GM19324 (cell line): ENCODE measurements at regions not wholly inside any gene's neighbourhood (a gene's known extent, or its start where the extent isn't known, plus 50 kb on each side); places are given as distances from the start of the nearest gene placed in this dataset.

ENCODE experiments used
- ATAC-seq: cut with Tn5 transposase; IDR thresholded peaks from one replicate; pipeline ENCODE4 v1.9.1; 2021; ENCODE audit warnings: mild to moderate bottlenecking, moderate library complexity; ENCODE audit not compliant: unreplicated experiment, low FRiP score

DNA sequence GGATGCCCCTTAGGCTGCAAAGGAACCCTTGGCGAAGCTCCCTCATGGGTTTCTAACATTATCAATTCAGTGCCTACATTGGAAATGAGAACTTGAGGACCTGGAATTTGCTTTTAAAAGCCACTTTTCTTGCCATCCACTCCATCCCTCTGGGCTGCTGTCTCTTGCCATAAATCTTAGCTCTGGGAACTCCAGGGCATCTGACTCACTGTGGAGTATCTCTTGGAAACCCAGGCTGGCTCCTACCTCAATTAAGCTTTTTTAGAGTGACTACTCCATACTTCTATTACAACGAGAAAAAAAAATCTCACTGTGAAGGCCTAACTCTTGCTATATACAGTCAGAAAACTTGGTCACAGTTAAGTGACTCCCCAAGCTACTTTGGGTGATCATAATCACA lies 227.2 kb upstream of the SETBP1 start:
- no peak for ATAC-seq

DNA sequence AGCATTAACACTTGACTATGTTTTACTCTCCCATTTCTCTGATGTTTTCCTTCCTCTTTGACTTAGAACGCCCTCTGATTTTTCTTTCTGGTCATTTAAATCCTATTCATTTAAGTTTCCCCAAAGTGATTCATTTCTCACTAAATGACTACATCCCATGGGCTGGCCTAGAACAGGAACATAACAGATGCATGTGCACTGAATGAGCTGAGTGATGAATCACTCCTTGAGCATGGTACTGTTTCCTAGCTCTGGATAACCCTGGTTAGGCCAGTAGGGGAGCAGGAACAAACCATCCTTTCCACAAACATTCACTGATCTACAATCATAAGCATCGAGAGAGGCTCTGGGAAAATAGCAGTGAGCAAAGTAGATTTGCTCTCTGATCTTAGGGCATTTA lies 221.9 kb upstream of the SETBP1 start:
- ATAC-seq: no peak

DNA sequence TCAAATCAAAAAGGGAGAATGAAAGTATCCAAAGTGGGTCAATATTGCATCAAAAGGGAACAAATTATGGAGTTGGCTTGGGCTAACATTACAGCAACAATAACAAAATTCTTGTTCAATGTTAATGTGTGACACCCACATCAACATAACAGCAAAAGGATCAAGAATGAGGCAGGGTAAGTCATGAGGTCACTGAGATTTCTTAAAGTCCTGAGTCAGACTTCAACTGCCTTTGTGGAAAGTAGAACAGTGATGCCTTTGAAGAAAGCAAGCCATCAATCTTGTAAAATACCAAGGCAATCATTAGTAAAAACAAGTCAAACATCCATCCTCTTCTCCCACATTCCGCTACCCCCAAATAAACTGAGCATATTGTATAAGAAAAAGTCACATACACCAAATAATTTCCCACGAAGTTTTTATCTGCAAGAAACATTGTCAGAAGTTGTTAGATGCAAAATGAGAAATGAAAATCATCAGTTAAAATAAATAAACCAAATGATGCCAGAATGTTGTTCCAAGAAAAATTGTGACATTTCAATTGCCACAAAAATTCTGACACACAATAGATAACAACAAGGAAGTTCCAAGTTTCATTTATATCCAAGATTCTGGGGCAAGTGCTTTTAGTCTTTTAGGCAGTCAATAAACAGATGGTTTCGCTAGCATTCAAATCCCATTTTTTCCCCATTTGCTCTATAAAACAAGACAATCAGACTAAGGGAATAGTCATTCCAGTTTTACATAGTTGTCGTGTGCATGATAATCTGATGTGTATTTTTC lies 216.1 kb upstream of the SETBP1 start:
- no peak for ATAC-seq

DNA sequence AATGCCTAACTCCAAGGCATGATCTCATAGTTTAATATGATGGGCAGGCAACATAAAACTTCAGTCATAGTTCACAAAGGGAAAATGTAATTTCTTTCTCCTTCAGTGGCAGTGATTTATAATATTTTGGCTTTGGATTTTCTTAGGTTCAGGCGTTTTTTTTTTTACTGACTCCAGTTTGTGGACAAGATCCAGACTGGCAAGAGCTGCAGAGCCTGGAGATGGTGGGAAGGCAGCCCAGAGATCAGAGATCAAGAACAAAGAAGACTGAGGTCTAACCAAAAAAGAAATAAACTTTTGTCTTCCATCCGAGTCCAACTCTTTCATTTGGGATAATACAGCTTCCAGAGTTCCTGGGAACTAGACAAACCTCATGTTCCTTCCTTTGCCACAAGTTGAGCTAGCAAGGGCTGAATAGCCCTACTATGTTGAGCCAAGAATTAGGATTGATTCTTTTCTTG lies 215.3 kb upstream of the SETBP1 start:
- no peak for ATAC-seq

DNA sequence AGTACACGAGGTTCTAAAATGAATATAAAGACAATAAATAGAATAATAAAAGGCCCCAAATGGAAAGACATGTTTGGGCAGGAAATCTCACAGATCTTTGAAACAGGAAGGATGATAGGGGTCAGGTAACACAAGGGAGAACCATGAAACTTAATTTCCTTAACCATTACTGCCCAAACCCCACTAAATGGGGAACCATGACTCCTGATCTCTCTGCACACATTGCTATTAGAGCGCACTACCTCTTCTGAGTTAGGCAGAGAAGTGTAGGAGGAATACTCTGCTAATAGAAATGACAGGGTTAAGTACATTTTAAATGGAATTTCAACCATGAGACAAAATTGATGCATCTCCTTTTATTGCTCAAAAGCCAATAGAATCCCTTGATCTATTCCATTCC lies 213.7 kb upstream of the SETBP1 start:
- ATAC-seq: no peak

DNA sequence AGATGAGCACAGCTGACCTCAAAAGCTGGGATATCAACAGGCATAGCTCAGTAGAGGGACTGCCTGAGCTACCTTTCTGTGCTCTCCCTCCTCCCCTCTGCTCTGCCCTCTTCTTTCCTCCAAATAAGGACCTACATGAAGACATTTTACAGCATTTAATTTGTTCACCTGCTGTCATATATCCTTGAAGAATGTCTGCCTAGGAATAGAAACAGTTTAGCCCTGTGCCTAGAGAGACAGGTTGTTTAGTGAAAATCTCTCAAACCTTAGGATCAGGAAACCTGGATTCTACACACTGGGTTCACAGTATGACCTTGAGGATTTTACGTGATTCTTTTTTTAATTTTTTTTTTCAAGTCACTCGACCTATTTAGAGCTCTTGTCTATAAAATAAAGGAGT lies 213.0 kb upstream of the SETBP1 start:
- no peak for ATAC-seq

DNA sequence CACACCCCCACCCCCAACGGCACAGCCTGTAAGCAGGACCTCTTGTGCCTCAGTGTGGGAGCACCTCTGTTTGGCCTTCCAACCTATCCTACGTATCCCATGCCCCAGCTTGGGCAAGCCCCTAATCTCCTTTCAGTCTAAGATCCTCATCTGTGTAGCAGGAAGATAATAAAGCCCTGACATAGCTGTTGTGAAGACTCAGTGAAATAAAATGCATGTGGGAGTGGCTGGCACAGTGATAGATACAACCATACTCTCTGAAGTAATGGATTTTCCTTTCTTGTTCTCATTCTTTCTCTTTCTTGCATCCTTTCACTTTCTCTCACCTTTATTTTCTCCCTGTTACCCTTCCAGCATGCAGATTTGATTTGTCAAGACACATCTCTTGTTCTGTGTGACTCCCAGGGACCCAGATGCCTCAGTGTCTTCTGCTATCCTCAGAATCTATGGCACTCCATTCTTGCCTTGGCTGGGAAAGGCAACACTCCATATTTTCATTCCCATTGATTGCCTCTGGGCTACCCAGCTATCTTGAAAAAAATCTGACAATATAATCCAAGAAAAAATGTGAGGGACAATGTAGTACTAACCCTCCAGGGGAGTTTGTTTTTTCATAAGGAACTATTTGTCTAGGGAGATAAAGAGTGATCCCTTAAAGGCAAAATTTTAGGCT lies 207.2 kb upstream of the SETBP1 start:
- ATAC-seq: no peak

DNA sequence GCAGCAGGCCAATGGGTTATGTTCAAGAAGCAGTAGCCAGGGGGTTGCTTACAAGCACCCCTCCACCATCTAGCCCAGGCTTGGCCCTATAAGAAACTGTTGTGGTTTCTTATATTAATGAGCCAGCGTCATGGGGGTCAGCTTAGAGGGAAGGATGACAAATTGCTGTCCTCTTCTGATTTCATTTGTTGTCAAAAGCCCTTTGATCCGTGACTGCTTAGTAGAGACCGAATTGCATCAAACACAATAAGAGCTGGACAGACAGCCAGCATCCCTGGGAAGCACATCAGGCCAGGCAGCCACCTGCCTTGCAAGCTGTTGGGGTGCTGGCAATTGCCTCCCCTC lies 206.6 kb upstream of the SETBP1 start:
- ATAC-seq: no peak

DNA sequence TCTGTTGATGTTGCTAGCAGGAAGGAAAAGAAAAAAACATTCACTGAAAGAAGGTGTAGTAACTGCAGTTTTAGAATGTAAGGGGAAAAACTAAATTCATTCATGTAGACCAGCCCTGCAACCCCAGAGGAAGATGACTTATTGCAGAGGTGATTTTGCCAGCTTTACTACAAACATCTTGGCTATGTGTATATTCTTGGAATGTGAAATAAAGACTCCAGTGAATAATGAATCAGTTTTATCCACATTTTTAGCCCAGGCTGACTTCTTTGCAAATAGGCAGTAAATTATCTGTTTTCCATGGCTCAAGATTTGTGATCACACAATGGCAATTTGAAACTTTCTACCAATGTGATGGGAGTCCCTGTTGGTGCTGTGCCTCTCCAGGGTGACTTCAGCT lies 206.1 kb upstream of the SETBP1 start:
- no peak for ATAC-seq

DNA sequence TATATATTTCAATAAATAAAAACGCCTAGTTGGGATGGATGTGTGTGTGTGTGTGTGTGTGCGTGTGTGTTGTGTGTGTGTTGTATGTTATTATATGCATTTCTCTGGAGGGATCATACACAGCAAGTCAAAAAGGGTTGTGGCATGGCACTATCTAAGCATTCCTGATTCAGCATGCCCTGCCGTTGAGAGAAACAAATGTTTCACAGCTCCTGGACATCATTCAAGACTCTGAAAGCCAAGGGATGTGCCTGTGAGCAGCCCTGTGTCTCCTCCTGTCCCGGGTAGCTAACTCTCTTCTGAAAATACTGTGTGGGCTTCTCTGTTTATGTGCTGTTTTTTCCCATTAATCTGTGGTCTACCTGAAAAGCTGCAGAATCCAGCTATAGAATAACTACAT lies 197.9 kb upstream of the SETBP1 start:
- ATAC-seq: no peak

DNA sequence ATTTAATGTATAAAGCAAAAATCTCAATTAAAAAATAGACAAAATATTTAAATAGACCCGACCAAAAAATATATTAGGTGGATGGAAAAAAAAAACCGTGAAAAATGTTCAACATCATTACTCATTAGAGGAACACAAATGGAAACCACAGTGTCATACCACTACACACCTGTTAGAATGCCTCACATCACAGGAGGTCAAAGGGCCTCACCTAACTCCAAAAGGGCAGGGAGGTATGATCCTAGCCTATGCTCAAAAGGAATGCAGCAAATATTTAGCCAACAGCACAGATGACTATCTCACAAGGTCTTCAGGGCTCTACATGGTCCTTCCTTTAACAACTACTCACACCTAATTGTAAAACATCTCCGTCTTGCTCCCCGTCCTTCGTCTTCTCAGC lies 185.5 kb upstream of the SETBP1 start:
- no peak for ATAC-seq

DNA sequence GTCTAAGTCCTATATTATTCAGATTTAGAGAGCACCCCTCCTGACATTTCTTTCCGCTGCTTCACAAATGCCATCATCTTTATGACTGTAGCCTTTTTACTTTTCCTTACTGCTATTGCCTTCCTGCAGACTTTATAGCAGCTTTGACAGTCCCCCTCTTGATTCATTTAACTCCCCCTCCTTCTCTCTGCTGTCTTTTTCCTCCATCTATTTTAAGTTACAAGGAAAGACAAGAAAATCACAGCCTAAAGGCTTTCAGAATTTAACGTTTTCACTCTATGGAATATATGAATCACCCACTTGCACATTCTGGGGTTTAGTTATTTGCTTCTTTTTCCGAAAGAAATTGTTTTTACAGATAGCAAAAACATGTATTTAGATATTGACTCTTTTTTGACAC lies 183.4 kb upstream of the SETBP1 start:
- ATAC-seq: no peak

DNA sequence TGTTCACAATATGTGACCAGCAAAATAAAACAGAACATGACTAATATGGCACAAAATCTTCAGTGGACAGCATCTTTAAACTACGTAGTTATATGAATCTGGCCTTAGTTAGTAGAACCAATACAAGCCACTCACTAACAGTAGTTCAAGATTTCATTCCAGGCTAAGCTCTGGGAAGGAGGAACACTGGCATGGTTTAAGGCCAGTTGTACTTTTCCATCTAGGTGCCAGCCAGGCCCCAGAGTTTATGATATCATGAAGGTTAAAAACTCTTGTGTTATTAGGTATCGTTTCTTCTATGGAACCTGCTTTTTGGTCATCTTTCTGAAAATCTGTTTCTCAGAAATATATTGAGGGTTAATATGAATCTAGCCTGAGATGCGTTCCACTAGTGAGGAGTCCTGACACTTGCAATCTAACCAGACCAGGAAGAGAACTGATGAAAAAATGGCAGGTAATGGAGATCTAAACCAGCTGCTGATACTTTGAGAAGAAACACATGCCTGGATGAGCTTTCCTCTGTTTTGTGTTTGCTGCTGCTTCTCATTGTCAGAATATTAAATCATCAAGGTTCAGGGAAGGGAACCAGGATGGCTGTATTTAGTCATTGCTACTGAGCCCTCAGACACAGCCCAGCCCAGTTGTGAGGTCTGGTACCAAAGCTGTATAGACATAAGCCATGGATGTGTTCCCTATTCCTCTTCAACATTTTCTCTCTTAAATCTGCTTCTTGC lies 182.8 kb upstream of the SETBP1 start:
- ATAC-seq: no peak

DNA sequence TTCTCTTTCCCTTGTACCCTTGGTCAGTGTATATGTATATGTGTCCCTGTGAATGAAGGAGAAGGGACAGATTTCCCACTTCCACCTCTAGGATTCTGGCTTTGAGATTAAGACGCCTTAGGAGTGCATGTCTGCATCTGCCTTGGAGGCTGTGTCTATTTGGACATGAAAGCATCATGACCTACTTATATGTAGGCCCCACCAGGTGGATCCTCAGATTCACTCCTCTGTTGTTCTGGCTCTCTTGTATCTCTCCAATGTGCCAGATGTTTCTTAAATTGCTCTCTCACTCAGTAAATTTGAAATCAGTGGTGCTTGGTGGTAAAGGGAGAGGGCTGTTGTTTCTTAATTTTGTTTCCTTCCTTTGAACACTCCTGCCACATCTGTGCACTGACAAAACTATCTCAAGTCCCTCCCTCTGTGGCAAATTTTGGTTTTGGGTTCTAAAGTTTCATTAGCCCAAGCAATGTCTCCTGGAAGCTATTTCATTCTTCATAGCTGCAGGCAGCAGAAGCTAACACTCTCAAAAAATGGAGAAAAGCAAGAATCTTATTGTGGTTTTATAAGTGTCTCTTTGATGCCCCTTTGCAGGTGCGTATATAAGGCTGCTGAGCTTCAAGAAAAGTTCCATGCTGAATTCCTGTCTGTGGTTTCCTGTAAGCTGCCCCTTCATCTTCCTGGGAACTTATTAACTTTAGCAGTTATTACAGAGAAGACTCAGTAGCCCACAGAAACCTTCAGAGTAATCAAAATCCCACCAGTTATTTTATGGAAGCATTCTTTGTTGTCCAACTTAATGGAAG lies 179.7 kb upstream of the SETBP1 start:
- ATAC-seq: no peak

DNA sequence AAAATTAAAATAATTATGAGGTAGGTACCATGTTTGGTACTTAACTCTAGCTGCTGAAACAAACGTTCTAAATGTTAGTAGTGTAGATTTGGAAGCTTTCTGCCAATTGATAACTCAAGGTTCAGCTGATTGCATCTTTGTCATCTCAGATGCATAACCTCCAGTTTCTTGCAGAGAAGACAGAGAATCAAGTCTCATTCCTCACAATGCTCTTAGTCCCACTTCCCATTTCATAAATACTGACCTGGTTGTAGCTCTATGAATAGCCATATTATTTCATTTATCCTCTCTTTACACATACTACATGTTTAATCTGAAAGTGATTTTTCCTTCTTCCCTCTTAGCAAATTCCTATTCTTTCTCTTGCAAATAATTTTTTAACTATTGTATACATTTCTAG lies 178.5 kb upstream of the SETBP1 start:
- ATAC-seq: no peak

DNA sequence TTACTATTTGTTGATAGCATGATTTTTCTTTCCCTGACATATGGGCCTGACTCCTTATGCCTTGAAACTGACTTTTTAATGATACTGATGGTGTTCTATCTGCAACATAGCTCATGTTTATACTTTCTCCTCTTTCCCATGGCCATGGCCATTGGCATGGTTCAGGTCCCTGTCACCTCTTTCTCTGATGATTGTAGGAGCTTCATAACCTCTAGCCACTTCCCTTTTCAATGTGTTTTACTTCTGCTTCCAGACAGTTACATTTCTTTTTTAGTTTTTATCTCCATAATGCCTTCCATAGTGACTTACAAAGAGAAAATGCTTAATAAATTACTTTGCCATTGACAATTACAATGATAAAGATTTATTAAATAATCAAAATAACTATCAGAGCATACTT lies 177.9 kb upstream of the SETBP1 start:
- no peak for ATAC-seq

DNA sequence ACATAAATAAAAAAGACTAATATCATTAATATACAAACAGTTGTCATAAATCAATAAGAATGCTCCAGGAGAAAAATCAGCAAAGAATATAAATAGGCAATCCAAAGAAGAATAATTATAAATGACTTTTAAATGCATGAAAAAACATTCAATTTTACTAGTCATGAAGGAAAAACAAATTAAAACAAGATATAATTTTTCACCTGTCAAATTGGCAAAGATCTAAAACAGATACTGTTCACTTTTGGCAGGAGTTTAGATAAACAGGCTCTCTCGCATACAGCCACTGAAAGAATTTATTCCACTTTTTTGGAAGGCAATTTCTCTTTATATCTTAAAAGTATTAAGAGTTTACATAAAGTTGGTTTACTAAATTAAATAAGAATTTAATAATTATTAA lies 176.8 kb upstream of the SETBP1 start:
- no peak for ATAC-seq

DNA sequence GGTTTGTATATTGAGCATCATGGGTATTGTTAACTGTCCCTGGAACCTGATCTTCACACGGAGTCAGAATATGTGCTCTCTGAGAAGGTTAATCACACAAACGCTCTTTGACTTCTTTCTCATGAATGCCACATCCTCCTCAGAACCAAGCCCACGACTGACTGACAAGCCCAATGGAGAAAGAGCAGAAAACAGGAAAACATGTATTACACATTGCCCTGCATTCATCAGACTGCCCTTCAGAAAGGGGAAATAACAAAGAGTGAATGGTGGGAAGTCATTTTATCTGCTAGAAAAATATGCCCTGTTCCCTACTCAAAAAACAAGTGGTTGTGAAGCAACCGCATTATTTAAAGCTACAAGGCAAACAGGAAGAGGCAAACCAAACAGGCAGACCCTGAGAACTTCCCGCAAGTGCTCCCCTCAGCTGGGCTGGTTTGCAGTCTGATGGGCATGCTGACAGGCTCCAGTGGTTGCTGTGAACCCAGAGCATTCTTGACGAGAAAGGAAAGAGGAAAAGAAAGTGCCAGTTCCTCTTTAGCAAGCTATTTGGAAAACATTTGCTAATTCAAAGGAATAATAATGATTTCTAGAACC lies 172.9 kb upstream of the SETBP1 start:
- ATAC-seq: no peak

DNA sequence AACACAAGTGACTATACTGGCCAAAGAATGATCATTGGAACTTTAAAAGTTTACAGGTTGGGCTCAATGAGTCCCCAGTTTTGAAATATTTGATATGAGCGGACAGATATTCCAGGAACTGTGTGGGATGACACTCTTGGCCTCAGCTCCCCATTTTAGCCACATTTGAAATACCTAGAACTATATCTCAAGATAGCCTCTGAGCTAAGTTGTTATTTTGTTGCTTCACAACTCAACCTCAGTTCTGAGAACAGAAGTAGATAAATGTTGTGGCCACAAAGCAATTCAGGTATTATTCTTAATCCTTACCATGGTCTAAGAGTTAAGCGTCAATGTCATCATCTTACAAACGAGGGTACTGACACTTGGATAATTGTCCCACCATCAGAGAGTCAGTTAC lies 172.2 kb upstream of the SETBP1 start:
- ATAC-seq: no peak

DNA sequence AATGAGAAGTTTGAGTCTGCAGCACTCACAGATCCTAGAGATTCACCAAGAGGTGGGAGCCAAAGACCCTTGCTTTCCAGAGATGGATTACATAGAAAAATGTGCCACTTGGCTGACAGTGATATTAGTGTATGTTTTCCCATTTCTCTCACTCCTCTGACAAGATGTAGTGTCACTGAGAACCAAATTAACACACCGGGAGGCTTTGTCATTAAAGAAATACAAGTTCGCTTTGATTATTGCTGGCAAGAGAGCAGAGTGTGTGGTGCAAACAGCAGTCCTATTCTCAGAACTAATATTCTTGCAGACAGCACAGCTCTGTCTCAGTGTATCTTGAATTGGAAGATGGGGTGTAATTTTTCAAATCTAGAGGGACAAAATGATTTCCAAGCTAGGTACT lies 171.6 kb upstream of the SETBP1 start:
- no peak for ATAC-seq

DNA sequence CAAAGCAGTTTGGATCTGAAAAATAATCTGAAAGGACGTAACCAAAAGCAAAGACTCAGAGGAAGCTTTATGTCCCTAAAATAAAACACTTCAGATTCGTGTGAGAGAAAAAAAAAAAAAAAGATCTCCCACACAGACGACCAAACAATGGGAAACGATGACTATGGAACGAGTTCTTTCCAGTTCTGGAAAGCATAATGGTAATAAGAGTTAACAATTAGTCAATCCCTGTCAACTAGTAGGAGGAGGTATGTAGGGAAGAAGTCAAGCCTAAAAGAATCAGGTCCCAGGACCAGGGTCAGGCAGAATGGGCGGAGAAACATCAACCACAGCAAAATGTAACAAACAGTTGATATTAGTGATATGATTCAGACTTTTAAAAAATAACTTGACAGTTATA lies 170.3 kb upstream of the SETBP1 start:
- no peak for ATAC-seq
